ENCODE measurements at regions not wholly inside any gene's neighbourhood (a gene's known extent, or its start where the extent isn't known, plus 50 kb on each side); places are given as distances from the start of the nearest gene placed in this dataset.

DNA sequence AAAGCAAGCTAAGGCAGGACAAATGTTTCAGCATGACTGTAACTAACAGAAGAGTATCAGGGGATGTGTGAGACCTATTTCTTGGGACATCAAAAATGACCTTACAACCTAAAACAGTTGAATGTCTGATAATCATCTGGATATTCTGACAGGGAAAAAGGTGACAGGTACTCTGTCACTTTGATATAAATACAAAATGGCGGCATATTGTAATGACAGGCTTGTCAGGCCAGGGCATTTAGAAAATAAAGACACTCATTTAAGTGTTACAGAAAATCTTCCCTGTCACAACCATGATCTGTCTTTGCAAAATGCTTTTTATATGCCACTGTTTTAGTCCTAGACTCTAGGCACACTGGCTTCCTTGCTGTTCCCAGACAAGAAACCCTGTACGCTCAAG, 1033.3 kb upstream of the FLRT2 start:
- TF ChIP-seq, protein P1, sequence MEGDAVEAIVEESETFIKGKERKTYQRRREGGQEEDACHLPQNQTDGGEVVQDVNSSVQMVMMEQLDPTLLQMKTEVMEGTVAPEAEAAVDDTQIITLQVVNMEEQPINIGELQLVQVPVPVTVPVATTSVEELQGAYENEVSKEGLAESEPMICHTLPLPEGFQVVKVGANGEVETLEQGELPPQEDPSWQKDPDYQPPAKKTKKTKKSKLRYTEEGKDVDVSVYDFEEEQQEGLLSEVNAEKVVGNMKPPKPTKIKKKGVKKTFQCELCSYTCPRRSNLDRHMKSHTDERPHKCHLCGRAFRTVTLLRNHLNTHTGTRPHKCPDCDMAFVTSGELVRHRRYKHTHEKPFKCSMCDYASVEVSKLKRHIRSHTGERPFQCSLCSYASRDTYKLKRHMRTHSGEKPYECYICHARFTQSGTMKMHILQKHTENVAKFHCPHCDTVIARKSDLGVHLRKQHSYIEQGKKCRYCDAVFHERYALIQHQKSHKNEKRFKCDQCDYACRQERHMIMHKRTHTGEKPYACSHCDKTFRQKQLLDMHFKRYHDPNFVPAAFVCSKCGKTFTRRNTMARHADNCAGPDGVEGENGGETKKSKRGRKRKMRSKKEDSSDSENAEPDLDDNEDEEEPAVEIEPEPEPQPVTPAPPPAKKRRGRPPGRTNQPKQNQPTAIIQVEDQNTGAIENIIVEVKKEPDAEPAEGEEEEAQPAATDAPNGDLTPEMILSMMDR (IDR thresholded peaks at IDR 0.05) = no peak
- TF ChIP-seq HDAC2 (IDR thresholded peaks at IDR 0.05) (no peak), RAD21 (conservative IDR thresholded peaks at IDR 0.05 in 1 of 2, IDR thresholded peaks at IDR 0.05 in 1 of 2) (no peak), HOXB13 (CRISPR knock-in tag; IDR thresholded peaks at IDR 0.05; ENCODE audit: low read depth) (no peak), POLR2A (IDR thresholded peaks at IDR 0.05; ENCODE audit: low read length) (no peak), CEBPB (IDR thresholded peaks at IDR 0.05) (no peak), MAZ (IDR thresholded peaks at IDR 0.05; ENCODE audit: borderline replicate concordance, low read depth, low read length) (no peak), JUNB (IDR thresholded peaks at IDR 0.05) (no peak), KDM1A (IDR thresholded peaks at IDR 0.05; ENCODE audit: low read depth) (no peak), NR3C1 (IDR thresholded peaks at IDR 0.05) (no peak), ZC3H11A (IDR thresholded peaks at IDR 0.05) (no peak)
- TF ChIP-seq, protein P2, sequence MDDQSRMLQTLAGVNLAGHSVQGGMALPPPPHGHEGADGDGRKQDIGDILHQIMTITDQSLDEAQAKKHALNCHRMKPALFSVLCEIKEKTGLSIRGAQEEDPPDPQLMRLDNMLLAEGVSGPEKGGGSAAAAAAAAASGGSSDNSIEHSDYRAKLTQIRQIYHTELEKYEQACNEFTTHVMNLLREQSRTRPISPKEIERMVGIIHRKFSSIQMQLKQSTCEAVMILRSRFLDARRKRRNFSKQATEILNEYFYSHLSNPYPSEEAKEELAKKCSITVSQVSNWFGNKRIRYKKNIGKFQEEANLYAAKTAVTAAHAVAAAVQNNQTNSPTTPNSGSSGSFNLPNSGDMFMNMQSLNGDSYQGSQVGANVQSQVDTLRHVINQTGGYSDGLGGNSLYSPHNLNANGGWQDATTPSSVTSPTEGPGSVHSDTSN (IDR thresholded peaks at IDR 0.05) = no peak
- TF ChIP-seq, protein P3, sequence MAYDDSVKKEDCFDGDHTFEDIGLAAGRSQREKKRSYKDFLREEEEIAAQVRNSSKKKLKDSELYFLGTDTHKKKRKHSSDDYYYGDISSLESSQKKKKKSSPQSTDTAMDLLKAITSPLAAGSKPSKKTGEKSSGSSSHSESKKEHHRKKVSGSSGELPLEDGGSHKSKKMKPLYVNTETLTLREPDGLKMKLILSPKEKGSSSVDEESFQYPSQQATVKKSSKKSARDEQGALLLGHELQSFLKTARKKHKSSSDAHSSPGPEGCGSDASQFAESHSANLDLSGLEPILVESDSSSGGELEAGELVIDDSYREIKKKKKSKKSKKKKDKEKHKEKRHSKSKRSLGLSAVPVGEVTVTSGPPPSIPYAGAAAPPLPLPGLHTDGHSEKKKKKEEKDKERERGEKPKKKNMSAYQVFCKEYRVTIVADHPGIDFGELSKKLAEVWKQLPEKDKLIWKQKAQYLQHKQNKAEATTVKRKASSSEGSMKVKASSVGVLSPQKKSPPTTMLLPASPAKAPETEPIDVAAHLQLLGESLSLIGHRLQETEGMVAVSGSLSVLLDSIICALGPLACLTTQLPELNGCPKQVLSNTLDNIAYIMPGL (CRISPR knock-in tag; IDR thresholded peaks at IDR 0.05; ENCODE audit: borderline replicate concordance) = no peak
- TF ChIP-seq, protein P4, sequence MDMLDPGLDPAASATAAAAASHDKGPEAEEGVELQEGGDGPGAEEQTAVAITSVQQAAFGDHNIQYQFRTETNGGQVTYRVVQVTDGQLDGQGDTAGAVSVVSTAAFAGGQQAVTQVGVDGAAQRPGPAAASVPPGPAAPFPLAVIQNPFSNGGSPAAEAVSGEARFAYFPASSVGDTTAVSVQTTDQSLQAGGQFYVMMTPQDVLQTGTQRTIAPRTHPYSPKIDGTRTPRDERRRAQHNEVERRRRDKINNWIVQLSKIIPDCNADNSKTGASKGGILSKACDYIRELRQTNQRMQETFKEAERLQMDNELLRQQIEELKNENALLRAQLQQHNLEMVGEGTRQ (IDR thresholded peaks at IDR 0.05) = no peak
